ENCODE measurements at regions not wholly inside any gene's neighbourhood (a gene's known extent, or its start where the extent isn't known, plus 50 kb on each side); places are given as distances from the start of the nearest gene placed in this dataset.

DNA sequence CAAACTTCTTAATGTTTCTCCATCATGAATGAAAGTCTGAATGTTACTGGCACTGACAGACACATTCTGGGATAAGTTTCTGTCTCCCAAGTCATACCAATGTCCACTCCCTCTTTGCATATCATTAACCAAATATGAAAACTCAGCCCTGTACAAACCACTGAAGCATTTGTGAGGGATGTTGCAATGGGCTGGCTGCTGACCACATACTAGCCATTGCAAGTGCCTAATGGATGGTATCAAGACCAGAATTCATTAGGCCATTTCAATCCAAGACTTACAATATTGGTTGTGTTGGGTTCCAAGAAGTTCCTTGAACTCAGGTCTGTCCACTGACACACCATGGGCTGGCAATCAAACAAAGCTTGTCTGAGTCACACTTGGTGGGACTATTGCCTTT lies 73.8 kb downstream of the CBLN2 start:
- dilution Hi-C loops (cut with MboI; ENCODE audit: extremely low pct_ligation_motif_present, low sequenced_read_pairs) = no loop called here
- DNase-seq (ENCODE audit: low read depth, low spot score) (no peak), FAIRE-seq (no peak)

DNA sequence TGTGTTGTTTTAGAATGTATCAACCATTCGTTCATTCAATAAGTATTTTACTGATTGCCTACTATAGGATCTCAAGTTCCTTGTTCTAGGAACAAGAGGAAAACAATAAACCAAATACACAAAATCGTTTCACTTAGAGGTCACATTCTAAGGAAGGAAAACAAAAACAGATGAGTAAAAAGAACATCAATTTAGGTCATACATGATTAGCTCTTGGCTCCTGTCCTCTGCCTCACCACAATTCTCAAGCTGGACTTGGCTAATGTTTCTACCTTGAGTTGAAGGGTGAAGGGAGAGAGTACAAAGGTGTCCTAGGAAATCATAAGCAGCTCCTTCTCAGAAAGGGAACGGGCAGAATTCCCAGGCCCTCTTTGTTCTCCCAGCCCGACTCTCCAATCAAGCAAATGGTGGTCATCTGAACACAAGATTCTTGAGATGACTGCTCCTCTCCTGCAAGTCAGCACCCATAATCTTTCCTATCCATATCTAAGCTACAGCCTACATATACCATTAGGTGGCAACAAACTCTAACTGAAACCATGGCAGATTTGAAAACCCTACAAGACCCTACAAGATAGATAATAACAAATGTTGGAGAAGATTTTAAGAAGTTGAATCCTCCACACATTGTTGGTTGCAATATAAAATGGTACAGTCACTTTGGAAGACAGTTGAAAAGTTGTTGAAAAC lies 76.0 kb downstream of the CBLN2 start:
- H3K4me2 ChIP-seq (ENCODE audit: control insufficient read depth, extremely low read depth, insufficient read depth, low read depth, low read length) = no peak overlapping the region
- DNase-seq (ENCODE audit: low read depth, low spot score) = no peak

More for the DNA sequence above, 73.8 kb downstream of the CBLN2 start:
- no peaks in the 10 kb centered on the region for H3K4me1 ChIP-seq (ENCODE audit: control insufficient read depth, extremely low read depth, insufficient read depth, low read length)
- no peak overlapping the region for H3K4me3 ChIP-seq (ENCODE audit: control insufficient read depth in 2 of 3, extremely low read depth in 1 of 3, insufficient read depth in 2 of 3, low read depth in 1 of 3, low read length in 3 of 3)
- no peaks in the 10 kb centered on the region for H3K79me2 ChIP-seq (ENCODE audit: control insufficient read depth, insufficient read depth, low read length)
- H3K9me3 ChIP-seq (ENCODE audit: control insufficient read depth, low read depth, low read length) = no peaks in the 10 kb centered on the region
- no peaks in the 10 kb centered on the region for H3K9me1 ChIP-seq (ENCODE audit: control insufficient read depth, extremely low read depth, insufficient read depth, low read length)
- no peak overlapping the region for H3K4me2 ChIP-seq (ENCODE audit: control insufficient read depth, extremely low read depth, insufficient read depth, low read depth, low read length)
- no peak overlapping the region for H3K27ac ChIP-seq (ENCODE audit: control insufficient read depth, insufficient read depth, low read length)
- TF ChIP-seq, protein P1, sequence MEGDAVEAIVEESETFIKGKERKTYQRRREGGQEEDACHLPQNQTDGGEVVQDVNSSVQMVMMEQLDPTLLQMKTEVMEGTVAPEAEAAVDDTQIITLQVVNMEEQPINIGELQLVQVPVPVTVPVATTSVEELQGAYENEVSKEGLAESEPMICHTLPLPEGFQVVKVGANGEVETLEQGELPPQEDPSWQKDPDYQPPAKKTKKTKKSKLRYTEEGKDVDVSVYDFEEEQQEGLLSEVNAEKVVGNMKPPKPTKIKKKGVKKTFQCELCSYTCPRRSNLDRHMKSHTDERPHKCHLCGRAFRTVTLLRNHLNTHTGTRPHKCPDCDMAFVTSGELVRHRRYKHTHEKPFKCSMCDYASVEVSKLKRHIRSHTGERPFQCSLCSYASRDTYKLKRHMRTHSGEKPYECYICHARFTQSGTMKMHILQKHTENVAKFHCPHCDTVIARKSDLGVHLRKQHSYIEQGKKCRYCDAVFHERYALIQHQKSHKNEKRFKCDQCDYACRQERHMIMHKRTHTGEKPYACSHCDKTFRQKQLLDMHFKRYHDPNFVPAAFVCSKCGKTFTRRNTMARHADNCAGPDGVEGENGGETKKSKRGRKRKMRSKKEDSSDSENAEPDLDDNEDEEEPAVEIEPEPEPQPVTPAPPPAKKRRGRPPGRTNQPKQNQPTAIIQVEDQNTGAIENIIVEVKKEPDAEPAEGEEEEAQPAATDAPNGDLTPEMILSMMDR (optimal IDR thresholded peaks at IDR 0.05 in 1 of 3, IDR thresholded peaks at IDR 0.05 in 1 of 3, conservative IDR thresholded peaks at IDR 0.05 in 1 of 3; ENCODE audit: extremely low read depth in 1 of 3, insufficient read depth in 2 of 3, low read length in 3 of 3) = no peak
- no peak for TF ChIP-seq EZH2 (IDR thresholded peaks at IDR 0.05; ENCODE audit: low read length)
- H3K27me3 ChIP-seq (ENCODE audit: control insufficient read depth, extremely low read depth, insufficient read depth, low read length) = no peaks in the 10 kb centered on the region
- no peak overlapping the region for H3K9ac ChIP-seq (ENCODE audit: control insufficient read depth, extremely low read depth, insufficient read depth, low read length)
- no peaks in the 10 kb centered on the region for H3K36me3 ChIP-seq (ENCODE audit: control insufficient read depth in 2 of 2, extremely low read depth in 1 of 2, insufficient read depth in 2 of 2, low read length in 2 of 2)
- no peak overlapping the region for H2AFZ ChIP-seq (ENCODE audit: control insufficient read depth, low read length)
- no peaks in the 10 kb centered on the region for H4K20me1 ChIP-seq (ENCODE audit: control insufficient read depth, extremely low read depth, insufficient read depth, low read length)

More for the DNA sequence above, 76.0 kb downstream of the CBLN2 start:
- TF ChIP-seq EZH2 (IDR thresholded peaks at IDR 0.05; ENCODE audit: low read length) = no peak
- TF ChIP-seq, protein P1 (optimal IDR thresholded peaks at IDR 0.05 in 1 of 3, IDR thresholded peaks at IDR 0.05 in 1 of 3, conservative IDR thresholded peaks at IDR 0.05 in 1 of 3; ENCODE audit: extremely low read depth in 1 of 3, insufficient read depth in 2 of 3, low read length in 3 of 3) = no peak
- Histone ChIP-seq H3K79me2 (ENCODE audit: control insufficient read depth, insufficient read depth, low read length) (no peaks in the 10 kb centered on the region), H4K20me1 (ENCODE audit: control insufficient read depth, extremely low read depth, insufficient read depth, low read length) (no peaks in the 10 kb centered on the region), H3K9ac (ENCODE audit: control insufficient read depth, extremely low read depth, insufficient read depth, low read length) (no peak overlapping the region), H3K4me3 (ENCODE audit: control insufficient read depth in 2 of 3, extremely low read depth in 1 of 3, insufficient read depth in 2 of 3, low read depth in 1 of 3, low read length in 3 of 3) (no peak overlapping the region), H3K9me3 (ENCODE audit: control insufficient read depth, low read depth, low read length) (no peaks in the 10 kb centered on the region), H3K27ac (ENCODE audit: control insufficient read depth, insufficient read depth, low read length) (no peak overlapping the region), H3K9me1 (ENCODE audit: control insufficient read depth, extremely low read depth, insufficient read depth, low read length) (no peaks in the 10 kb centered on the region), H2AFZ (ENCODE audit: control insufficient read depth, low read length) (no peak overlapping the region), H3K27me3 (ENCODE audit: control insufficient read depth, extremely low read depth, insufficient read depth, low read length) (no peaks in the 10 kb centered on the region), H3K36me3 (ENCODE audit: control insufficient read depth in 2 of 2, extremely low read depth in 1 of 2, insufficient read depth in 2 of 2, low read length in 2 of 2) (no peaks in the 10 kb centered on the region), H3K4me1 (ENCODE audit: control insufficient read depth, extremely low read depth, insufficient read depth, low read length) (no peaks in the 10 kb centered on the region)
- FAIRE-seq = no peak
- dilution Hi-C loops (cut with MboI; ENCODE audit: extremely low pct_ligation_motif_present, low sequenced_read_pairs) = no loop called here
